Stimulated activated CD8-positive, alpha-beta memory T cell treated with anti-CD3 and anti-CD28 coated beads, Interleukin-7, amount 100 ng/mL, for 4 hours (primary cell): ENCODE measurements at regions not wholly inside any gene's neighbourhood (a gene's known extent, or its start where the extent isn't known, plus 50 kb on each side); places are given as distances from the start of the nearest gene placed in this dataset.

Source experiments
- DNase-seq, 2 donors: peaks; one replicate each; pipeline ENCODE4 v3.0.0-alpha.2; 2020; ENCODE audit warnings: low read depth in 2 of 2

- no peak for DNase-seq
Observed at GRCh38 chr10:10552948-10553347, 464.7 kb upstream of the CELF2 start.

- DNase-seq: no peak
Observed at GRCh38 chr10:10564081-10564794, 453.4 kb upstream of the CELF2 start.

DNA sequence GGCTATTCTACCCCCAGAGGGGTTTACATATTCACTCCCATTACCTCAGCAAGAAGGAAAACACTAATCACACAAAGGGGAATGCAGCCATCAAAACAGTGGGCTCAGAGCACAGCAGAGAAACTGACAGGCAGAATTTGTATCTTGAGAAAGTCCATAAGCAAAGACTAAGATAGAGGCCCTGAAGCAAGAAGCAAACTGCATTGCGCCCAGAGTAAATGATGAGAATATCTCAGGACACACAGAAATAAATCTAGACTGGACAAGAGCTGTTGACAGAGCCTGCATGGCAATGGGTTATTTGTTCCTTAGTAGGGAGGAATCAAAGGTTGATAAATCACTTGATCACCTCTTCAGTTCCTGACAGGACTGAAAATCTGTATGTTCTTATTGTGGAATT is 440.7 kb upstream of the CELF2 start:
- DNase-seq: no peak

DNA sequence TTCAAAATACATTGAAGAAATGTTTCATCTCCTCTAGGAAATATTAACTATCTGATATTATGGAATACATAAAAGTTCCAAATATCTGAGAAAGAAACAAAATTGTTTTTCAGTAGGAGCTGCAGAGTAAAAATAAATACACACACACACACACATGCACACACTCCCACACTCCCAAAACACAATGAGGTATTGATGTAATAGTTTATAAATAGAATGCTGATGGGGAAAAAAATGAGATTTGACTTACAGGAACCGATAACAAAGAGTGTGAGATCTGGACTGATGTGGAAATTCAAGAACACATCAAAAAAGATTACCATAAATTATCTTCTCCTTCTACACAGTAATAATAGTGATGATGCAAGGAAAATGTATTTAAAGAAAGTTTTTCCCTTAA is 438.0 kb upstream of the CELF2 start:
- no peak for DNase-seq

- no peak for DNase-seq
Observed at GRCh38 chr10:10584161-10584560, 433.5 kb upstream of the CELF2 start.

DNA sequence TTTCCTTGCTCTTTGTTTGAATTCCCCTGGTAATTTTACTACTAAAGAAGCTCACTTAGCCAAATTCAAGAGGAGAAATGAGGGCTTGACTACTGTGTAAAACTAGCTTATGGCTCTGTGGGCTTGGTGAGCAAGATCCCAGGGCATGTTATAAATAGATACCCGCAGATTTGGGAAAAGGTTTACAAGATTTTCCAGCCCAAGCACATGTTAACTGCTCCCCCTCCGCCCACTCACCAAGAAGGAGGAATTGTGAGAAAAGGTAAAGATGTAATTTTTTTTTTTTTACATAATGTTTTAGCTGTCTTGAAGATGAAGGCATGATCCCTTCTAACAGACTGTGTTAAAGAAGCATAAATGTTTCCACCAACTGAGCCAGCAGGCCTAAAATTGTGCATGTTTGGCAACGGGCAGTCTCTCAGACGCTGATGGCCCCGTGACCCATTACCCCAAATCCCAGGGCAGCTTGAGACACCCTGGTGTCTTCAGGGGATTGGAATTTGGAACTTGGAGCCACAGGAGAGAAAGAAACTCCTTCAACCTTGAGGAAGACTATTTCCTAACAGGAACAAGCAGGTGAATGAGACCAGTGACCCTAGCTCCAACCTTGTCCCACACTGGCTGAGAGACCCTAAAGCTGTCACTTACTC is 429.8 kb upstream of the CELF2 start:
- DNase-seq: no peak

GRCh38 chr10:10589540-10590303 is 427.9 kb upstream of the CELF2 start:
- no peak for DNase-seq

GRCh38 chr10:10591715-10592341 is 425.8 kb upstream of the CELF2 start:
- DNase-seq: no peak

GRCh38 chr10:10596256-10596655 is 421.4 kb upstream of the CELF2 start:
- DNase-seq: no peak

- no peak for DNase-seq
Observed at GRCh38 chr10:10598297-10598696, 419.4 kb upstream of the CELF2 start.

DNA sequence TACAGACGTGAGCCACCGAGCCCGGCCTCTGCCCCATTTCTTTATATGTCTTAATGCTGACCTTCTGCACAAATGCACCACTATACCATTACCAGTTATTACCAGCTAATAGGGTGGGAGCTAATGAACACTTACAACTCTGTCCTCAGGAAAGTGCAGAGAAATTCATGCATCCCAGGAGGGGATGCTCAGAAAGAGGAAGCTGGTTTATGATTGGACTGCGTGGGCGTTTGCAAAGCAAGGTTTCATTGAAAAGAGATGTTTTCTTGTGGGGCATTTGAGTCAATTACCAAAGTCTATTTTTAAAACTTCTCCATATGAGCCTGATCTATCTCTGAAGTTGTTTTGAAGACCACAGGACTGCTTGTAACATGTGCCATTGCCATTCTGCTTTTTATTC is 417.7 kb upstream of the CELF2 start:
- DNase-seq: no peak

DNA sequence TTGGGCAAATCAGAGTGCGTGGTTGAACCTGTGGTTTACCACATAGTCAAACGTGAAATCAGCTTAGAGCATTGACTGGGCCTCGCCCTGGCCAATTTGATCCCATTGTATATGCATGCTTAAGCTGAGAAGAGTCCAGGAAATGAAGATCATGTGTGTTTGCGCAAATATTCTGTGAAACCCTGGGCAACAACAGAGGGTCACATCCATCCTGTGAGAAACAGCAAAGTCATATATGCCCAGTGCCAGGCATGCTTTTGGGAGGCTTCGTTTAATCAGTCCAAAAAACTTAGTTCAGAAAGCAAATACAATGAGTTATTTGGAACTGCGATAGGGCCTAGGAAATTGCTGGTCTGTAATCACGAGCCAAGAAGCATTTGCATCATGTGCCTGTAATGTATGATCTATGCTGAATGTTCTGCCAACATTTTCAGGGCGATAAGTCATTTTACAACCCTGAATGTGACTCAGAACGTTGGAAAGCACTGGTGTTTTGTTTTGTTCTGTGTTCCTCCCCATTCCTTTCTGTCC is 412.1 kb upstream of the CELF2 start:
- DNase-seq: no peak

GRCh38 chr10:10609379-10609955 is 408.2 kb upstream of the CELF2 start:
- DNase-seq: no peak

DNA sequence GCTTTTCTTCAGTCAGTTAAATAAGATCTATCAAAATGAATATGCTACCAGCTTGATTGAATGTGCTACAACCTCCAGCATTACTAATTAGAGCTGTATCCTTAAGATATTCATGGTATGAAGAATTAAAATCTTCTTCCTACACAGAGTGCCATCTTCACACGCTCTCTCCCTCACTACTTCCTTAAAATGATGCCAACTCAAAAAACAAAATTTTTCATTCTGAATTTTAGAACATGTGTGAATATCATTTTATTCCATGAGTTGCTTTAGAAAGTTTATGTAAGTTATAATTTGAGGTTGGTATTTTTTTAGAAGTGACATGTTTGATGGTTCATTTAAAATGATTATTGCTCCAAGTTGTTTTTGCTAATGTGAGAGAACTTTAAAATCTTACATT is 407.5 kb upstream of the CELF2 start:
- DNase-seq: no peak

DNA sequence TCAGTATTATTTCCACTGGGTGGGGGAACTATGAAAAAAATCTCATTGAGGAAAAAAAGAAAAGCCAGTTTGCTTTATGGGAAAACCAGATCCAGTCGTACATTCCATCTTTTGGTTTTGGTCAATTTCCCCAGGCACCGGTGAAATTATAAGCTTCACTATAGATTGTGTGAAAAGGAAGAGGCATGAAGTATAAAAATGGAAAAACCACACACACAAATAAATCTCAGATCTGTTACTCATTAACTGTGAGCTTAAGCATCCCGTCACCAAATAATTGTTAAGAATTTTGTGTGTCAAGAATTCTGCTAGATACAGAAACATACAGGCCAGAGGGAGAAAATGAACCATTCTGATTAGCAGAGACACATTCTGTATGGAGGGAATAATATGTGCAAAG is 405.5 kb upstream of the CELF2 start:
- no peak for DNase-seq

DNA sequence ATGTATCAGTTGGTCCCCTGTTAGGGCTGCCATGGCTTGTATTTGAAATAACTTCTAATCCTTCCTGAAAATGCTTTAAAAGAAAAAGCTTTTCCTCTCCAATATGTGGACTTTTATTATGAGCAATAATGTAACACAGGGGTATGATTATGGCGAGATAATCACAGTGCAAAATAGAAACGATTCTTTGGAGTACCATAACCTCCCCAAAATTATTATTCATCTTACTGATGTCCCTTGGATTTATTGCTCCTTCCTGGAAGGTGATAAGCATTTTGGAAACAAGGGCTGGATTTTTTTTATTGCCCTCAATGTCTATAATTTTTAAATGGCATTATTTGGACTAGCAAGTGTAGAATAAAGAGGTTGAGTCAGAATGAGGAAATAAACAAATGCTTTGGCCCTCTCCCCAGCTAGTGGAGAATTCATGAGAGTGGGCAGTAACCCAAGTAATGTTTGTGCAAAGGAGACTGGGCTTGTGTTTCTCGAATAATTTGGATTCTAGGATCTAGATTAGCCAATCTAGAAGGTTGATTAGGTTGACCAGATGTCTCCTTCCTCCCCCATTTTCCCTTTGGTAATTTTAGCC is 403.9 kb upstream of the CELF2 start:
- DNase-seq: no peak

DNA sequence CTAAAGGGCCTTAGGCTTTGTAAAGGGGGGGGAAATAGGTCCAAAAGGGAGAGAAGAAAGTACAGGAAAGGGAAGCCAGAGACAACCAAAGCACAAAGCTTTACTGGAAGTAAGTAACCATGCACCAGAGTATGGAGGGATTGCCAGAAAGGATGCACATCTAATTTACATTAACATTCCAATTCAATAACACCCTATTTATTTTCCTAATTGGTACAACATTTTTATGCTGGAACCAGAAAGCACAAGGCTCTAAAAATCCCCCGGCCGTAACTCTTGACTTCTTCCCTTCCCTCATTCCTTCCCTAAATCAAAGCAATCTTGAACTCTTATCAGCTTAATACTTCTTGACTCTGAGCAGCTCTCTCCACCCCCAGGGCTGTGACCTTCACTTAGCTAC is 400.0 kb upstream of the CELF2 start:
- no peak for DNase-seq

DNA sequence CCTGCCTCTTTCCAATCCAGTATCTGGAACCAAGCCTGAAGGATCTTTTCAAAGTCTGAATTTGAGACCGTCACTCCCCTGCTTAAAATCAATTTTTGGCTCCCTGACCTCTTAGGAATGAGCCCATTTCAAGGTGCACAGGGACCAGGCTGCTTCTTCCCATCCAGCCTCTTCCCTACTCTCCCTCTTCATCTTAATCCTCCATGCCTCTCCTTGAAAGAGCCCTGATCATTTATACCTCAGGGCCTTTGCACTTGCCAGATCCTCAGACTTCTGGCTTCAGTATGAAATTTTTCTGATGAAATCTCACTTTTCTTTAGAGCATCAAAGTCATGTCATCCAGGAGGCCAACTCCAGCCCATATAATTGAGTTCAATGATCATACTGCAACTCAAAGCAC is 399.5 kb upstream of the CELF2 start:
- no peak for DNase-seq

DNA sequence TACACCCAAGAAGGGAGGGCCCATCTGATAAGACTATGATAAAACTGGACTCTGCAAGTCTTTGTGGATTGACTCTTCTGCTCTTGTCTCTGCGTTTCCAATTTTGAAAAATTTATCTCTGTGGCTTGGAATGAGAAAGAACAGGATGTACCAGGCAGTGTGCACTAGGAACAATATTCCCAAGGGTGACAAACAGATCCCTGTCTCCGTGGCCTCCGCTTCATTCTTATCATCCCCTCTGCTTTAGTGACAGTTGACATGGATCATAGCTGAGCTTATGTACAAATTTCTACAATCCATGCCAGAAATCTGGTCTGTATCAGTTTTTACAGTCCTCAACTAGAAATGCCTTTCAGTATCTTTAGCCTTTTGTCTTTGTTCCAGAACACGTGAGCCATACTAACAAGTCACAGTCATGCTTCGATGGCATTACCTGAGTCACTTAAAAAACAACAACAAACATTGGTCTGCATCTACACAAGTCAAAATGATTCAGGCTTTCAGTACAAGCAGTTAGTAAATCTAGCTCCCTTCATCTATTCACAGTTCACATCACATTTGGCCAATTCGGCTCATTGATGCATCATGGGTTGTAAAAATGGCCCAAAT is 393.6 kb upstream of the CELF2 start:
- DNase-seq: no peak

DNA sequence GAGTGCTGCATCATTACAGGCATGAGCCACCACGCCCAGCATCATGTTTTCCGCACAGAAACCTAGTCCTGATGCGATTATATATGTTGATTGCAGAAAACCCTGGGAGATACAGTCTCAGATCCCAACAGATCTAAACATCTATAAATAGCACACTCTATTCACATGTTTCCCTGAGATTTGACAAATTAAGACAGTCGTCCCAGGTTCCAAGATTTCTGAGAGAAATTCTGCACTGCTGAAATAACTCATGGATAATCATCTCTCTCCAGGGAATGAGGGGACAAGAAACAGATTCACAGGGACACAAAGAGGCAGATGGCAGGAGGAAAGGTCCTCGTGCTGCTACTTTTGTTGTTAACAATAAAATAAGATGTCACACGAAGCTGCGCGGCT is 393.1 kb upstream of the CELF2 start:
- no peak for DNase-seq

- DNase-seq: no peak
Observed at GRCh38 chr10:10625491-10625890, 392.2 kb upstream of the CELF2 start.
